HCT116 (cell line): ENCODE measurements at regions not wholly inside any gene's neighbourhood (a gene's known extent, or its start where the extent isn't known, plus 50 kb on each side); places are given as distances from the start of the nearest gene placed in this dataset.

Experiments used
- ATAC-seq: fragments of 200-7000 bp; cut with Tn5 transposase; 2 replicates; pipeline ENCODE4 v1.9.1; 2020; ENCODE audit warnings: mild to moderate bottlenecking, moderate library complexity
- BruUV-seq: library from RNA; stranded (reverse); fragments of 400-500 nt; replicated peaks from 2 replicates; lab custom pipeline; 2021; lab: Mats Ljungman, UMichigan
- CTCF ChIA-PET: fragments of 300-600 bp; sonication (Branson Sonifier 250); formaldehyde crosslinking; loops from one replicate; lab custom pipeline; 2021; ENCODE audit warnings: antibody characterized with exemption; lab: Charles Lee
- POLR2A ChIA-PET: fragments of 300-600, 350-600 bp; sonication (Branson Sonifier 250); formaldehyde crosslinking; loops from one replicate; lab custom pipeline; 2021; ENCODE audit warnings: antibody characterized with exemption; lab: Charles Lee
- RAD21 ChIA-PET, 2 experiments: fragments of 300-600 bp; sonication (Branson Sonifier 250); formaldehyde crosslinking; loops; one replicate each; lab custom pipeline; 2023; ENCODE audit warnings: low total read pairs in 2 of 2; ENCODE audit not compliant: uncharacterized antibody in 2 of 2, unreplicated experiment in 2 of 2, low non-redundant PET in 1 of 2; lab: Charles Lee
- DNase-seq: peaks from one replicate; pipeline ENCODE4 v3.0.0-alpha.2; 2010; ENCODE audit warnings: low read depth, low spot score
- H2AFZ ChIP-seq: fragments of 200-600 bp; shearing (Covaris generic), sonication (generic); 2 replicates; pipeline ENCODE4 v1.6.1; 2017; ENCODE audit warnings: low read depth, mixed run types, mixed read lengths, antibody characterized with exemption, low read length; ENCODE audit not compliant: poor library complexity, severe bottlenecking
- H3K27ac ChIP-seq: 2 replicates; pipeline ENCODE4 v1.5.1; 2012; ENCODE audit warnings: low read depth, low read length
- H3K27me3 ChIP-seq: fragments of 200-600 bp; sonication (generic); 2 replicates; pipeline ENCODE4 v1.6.1; 2016; ENCODE audit warnings: mixed run types, low read length, mixed read lengths; ENCODE audit not compliant: insufficient read depth
- H3K36me3 ChIP-seq, 2 experiments: fragments of 200-500 bp in 1 of 2; fragments of 200-600 bp in 1 of 2; sonication (Bioruptor generic) in 1 of 2; sonication (generic) in 1 of 2; 2 replicates each; pipeline versions ENCODE4 v1.5.1 to v1.6.1; 2014 to 2016; ENCODE audit warnings: low read length in 2 of 2, inconsistent platforms in 1 of 2, mixed read lengths in 1 of 2, mixed run types in 1 of 2; ENCODE audit not compliant: insufficient read depth in 2 of 2, control insufficient read depth in 1 of 2
- H3K4me1 ChIP-seq, 2 experiments: fragments of 200-600 bp in 1 of 2; sonication (generic) in 1 of 2; 2 replicates each; pipeline versions ENCODE4 v1.5.1 to v1.6.1; 2012 to 2017; ENCODE audit warnings: low read length in 2 of 2, inconsistent platforms in 1 of 2, mild to moderate bottlenecking in 1 of 2, mixed read lengths in 1 of 2, mixed run types in 1 of 2, moderate library complexity in 1 of 2; ENCODE audit not compliant: insufficient read depth in 2 of 2, control insufficient read depth in 1 of 2
- H3K4me2 ChIP-seq: fragments of 200-600 bp; sonication (generic); 2 replicates; pipeline ENCODE4 v1.6.1; 2017; ENCODE audit warnings: mixed run types, low read length, mixed read lengths
- H3K4me3 ChIP-seq, 2 experiments: fragments of 200-600 bp in 1 of 2; sonication (generic) in 1 of 2; replicated peaks in 1 of 2; 2 replicates each; pipeline ENCODE4 v1.5.1; 2011 to 2016; ENCODE audit warnings: low read length in 2 of 2, control low read depth in 1 of 2, low read depth in 1 of 2, mild to moderate bottlenecking in 1 of 2, mixed read lengths in 1 of 2, mixed run types in 1 of 2
- H3K79me2 ChIP-seq: fragments of 200-600 bp; sonication (generic); 2 replicates; pipeline ENCODE4 v1.6.1; 2017; ENCODE audit warnings: mild to moderate bottlenecking, mixed run types, low read length, moderate library complexity, mixed read lengths; ENCODE audit not compliant: insufficient read depth
- H3K9ac ChIP-seq: fragments of 200-600 bp; sonication (generic); 2 replicates; pipeline ENCODE4 v1.6.1; 2016; ENCODE audit warnings: low read length, mixed read lengths
- H3K9me2 ChIP-seq: fragments of 200-600 bp; sonication (generic), shearing (Covaris generic); 2 replicates; pipeline ENCODE4 v1.6.1; 2017; ENCODE audit warnings: mixed run types, mild to moderate bottlenecking, moderate library complexity; ENCODE audit not compliant: insufficient read depth
- H3K9me3 ChIP-seq, 2 experiments: fragments of 200-500 bp in 1 of 2; fragments of 200-600 bp in 1 of 2; sonication (Bioruptor generic) in 1 of 2; sonication (generic) in 1 of 2; 2 replicates each; pipeline ENCODE4 v1.6.1; 2014 to 2017; ENCODE audit warnings: low read length in 2 of 2, mixed read lengths in 2 of 2, inconsistent platforms in 1 of 2, low read depth in 1 of 2, mild to moderate bottlenecking in 1 of 2, mixed run types in 1 of 2, moderate library complexity in 1 of 2; ENCODE audit not compliant: control insufficient read depth in 1 of 2, insufficient read depth in 1 of 2
- H4K20me1 ChIP-seq: fragments of 200-600 bp; sonication (generic), shearing (Covaris generic); 2 replicates; pipeline ENCODE4 v1.6.1; 2017; ENCODE audit warnings: mixed run types, mild to moderate bottlenecking, moderate library complexity; ENCODE audit not compliant: insufficient read depth
- CBX3 ChIP-seq: IDR thresholded peaks from 2 replicates; pipeline ENCODE4 v1.6.1; 2012; ENCODE audit warnings: low read depth
- CEBPB ChIP-seq: IDR thresholded peaks from 2 replicates; pipeline ENCODE4 v1.6.1; 2012; ENCODE audit warnings: low read depth
- EGR1 ChIP-seq: IDR thresholded peaks from 2 replicates; pipeline ENCODE4 v1.6.1; 2012; ENCODE audit warnings: low read depth
- ELF1 ChIP-seq: IDR thresholded peaks from 2 replicates; pipeline ENCODE4 v1.6.1; 2012; ENCODE audit warnings: low read depth, borderline replicate concordance
- EZH2 ChIP-seq: fragments of 200-600 bp; sonication (generic); IDR thresholded peaks from 2 replicates; pipeline ENCODE4 v1.6.1; 2017; ENCODE audit warnings: antibody characterized with exemption, mixed run types
- EZH2phosphoT487 ChIP-seq: fragments of 200-600 bp; IDR thresholded peaks from 2 replicates; pipeline ENCODE4 v1.6.1; 2018; ENCODE audit warnings: antibody characterized with exemption, borderline replicate concordance
- FOSL1 ChIP-seq: IDR thresholded peaks from 2 replicates; pipeline ENCODE4 v1.6.1; 2012; ENCODE audit warnings: low read depth
- JUND ChIP-seq: IDR thresholded peaks from 2 replicates; pipeline ENCODE4 v1.6.1; 2012
- POLR2A ChIP-seq: IDR thresholded peaks from 2 replicates; pipeline ENCODE4 v1.7.0; 2011; ENCODE audit warnings: borderline replicate concordance; ENCODE audit not compliant: insufficient read depth, insufficient read length; ENCODE audit errors: extremely low read depth
- POLR2AphosphoS5 ChIP-seq: IDR thresholded peaks from 2 replicates; pipeline ENCODE4 v1.6.1; 2011; ENCODE audit warnings: mild to moderate bottlenecking, low read depth, low read length, moderate library complexity
- RAD21 ChIP-seq: IDR thresholded peaks from 2 replicates; pipeline ENCODE4 v1.6.1; 2012; ENCODE audit warnings: low read depth, mild to moderate bottlenecking
- SIN3A ChIP-seq: IDR thresholded peaks from 2 replicates; pipeline ENCODE4 v1.6.1; 2012; ENCODE audit warnings: low read depth
- SP1 ChIP-seq: IDR thresholded peaks from 2 replicates; pipeline ENCODE4 v1.6.1; 2012; ENCODE audit warnings: low read depth
- YY1 ChIP-seq: IDR thresholded peaks from 2 replicates; pipeline ENCODE4 v1.6.1; 2011; ENCODE audit warnings: low read length, low read depth, moderate library complexity, mild to moderate bottlenecking; ENCODE audit not compliant: insufficient replicate concordance; ENCODE audit errors: extremely low read depth
- ZFX ChIP-seq: fragments of 450-650 bp; IDR thresholded peaks from 2 replicates; pipeline ENCODE4 v1.6.1; 2017
- ZNF274 ChIP-seq: fragments of 200-500 bp; sonication (Bioruptor generic); IDR thresholded peaks from 2 replicates; pipeline ENCODE4 v1.6.1; 2014; ENCODE audit warnings: mild to moderate bottlenecking, low read depth, low read length, inconsistent platforms
- intact Hi-C: fragments of 100-400 bp; cut with micrococcal nuclease; formaldehyde crosslinking; loops from 2 replicates; pipeline ENCODE4 v1.10.0; 2022
- TF ChIP-seq, protein P1 (sequence below): IDR thresholded peaks from 2 replicates; pipeline ENCODE4 v1.6.1; 2011; ENCODE audit warnings: mild to moderate bottlenecking, low read length, moderate library complexity; ENCODE audit not compliant: insufficient replicate concordance; ENCODE audit errors: extremely low read depth
- TF ChIP-seq, protein P2 (sequence below): IDR thresholded peaks from 2 replicates; pipeline ENCODE4 v1.6.1; 2012
- TF ChIP-seq, protein P3 (sequence below): IDR thresholded peaks from 2 replicates; pipeline ENCODE4 v1.6.1; 2012; ENCODE audit warnings: low read depth
- TF ChIP-seq, protein P4 (sequence below): IDR thresholded peaks from 2 replicates; pipeline ENCODE4 v1.6.1; 2012

DNA sequence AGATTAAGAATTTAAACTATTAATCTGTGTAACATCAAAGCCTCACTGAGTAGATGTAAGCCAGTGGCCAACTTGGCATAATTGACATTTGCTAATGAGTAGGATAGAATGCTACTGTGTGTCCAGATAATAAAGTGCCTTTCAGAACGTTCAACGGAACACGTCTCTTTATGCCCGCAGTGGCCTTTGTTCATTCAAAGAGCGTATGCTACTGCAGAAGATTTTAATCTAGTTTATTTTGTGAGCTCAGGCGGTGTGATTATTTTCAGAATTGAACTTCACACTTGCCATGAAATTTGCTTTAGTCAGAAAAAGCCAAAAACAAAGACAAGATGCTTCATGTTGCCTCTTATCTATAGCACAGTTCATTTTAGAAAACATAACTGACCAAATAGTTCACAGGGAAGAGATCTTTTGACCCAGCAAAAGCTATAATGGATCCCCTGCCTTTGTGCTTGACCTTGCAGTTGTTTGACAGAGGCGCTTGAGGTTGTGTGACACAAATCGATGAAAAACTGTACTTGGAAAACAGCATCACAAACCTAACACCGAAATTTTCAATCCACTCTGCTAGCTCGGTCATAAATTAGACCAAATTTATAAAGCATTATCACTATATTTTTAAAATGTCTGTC, 530.9 kb upstream of the TYRP1 start:
- no TSS peak for BruUV-seq
- ChIA-PET RAD21 (no interaction called here), CTCF (no interaction called here), POLR2A (no interaction called here)
- Histone ChIP-seq H3K4me2 (no peak overlapping the region), H3K27me3 (no peaks in the 10 kb centered on the region), H3K9me2 (no peaks in the 10 kb centered on the region), H3K4me3 (no peak overlapping the region), H4K20me1 (no peaks in the 10 kb centered on the region), H3K9ac (no peak overlapping the region), H3K27ac (no peak overlapping the region), H3K36me3 (no peaks in the 10 kb centered on the region), H3K79me2 (no peaks in the 10 kb centered on the region), H2AFZ (no peak overlapping the region), H3K4me1 (no peaks in the 10 kb centered on the region), H3K9me3 (peaks cover 4 to 5% of the 10 kb centered on the region in 2 experiments; a peak in 2 of 4 replicates)
- intact Hi-C loops: no loop called here
- ATAC-seq (no peak), DNase-seq (no peak)
- no peak for TF ChIP-seq EZH2
- no peak for TF ChIP-seq FOSL1
- no peak for TF ChIP-seq EGR1
- no peak for TF ChIP-seq SIN3A
- no peak for TF ChIP-seq CEBPB
- TF ChIP-seq CBX3: no peak
- TF ChIP-seq POLR2A: no peak
- TF ChIP-seq, protein P1, sequence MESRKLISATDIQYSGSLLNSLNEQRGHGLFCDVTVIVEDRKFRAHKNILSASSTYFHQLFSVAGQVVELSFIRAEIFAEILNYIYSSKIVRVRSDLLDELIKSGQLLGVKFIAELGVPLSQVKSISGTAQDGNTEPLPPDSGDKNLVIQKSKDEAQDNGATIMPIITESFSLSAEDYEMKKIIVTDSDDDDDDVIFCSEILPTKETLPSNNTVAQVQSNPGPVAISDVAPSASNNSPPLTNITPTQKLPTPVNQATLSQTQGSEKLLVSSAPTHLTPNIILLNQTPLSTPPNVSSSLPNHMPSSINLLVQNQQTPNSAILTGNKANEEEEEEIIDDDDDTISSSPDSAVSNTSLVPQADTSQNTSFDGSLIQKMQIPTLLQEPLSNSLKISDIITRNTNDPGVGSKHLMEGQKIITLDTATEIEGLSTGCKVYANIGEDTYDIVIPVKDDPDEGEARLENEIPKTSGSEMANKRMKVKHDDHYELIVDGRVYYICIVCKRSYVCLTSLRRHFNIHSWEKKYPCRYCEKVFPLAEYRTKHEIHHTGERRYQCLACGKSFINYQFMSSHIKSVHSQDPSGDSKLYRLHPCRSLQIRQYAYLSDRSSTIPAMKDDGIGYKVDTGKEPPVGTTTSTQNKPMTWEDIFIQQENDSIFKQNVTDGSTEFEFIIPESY: no peak
- TF ChIP-seq, protein P2, sequence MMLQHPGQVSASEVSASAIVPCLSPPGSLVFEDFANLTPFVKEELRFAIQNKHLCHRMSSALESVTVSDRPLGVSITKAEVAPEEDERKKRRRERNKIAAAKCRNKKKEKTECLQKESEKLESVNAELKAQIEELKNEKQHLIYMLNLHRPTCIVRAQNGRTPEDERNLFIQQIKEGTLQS: no peak
- no peak for TF ChIP-seq JUND
- TF ChIP-seq YY1: no peak
- no peak for TF ChIP-seq RAD21
- TF ChIP-seq ZFX: no peak
- no peak for TF ChIP-seq ELF1
- TF ChIP-seq ZNF274: no peak
- no peak for TF ChIP-seq SP1
- no peak for TF ChIP-seq EZH2phosphoT487
- TF ChIP-seq POLR2AphosphoS5: no peak
- TF ChIP-seq, protein P3, sequence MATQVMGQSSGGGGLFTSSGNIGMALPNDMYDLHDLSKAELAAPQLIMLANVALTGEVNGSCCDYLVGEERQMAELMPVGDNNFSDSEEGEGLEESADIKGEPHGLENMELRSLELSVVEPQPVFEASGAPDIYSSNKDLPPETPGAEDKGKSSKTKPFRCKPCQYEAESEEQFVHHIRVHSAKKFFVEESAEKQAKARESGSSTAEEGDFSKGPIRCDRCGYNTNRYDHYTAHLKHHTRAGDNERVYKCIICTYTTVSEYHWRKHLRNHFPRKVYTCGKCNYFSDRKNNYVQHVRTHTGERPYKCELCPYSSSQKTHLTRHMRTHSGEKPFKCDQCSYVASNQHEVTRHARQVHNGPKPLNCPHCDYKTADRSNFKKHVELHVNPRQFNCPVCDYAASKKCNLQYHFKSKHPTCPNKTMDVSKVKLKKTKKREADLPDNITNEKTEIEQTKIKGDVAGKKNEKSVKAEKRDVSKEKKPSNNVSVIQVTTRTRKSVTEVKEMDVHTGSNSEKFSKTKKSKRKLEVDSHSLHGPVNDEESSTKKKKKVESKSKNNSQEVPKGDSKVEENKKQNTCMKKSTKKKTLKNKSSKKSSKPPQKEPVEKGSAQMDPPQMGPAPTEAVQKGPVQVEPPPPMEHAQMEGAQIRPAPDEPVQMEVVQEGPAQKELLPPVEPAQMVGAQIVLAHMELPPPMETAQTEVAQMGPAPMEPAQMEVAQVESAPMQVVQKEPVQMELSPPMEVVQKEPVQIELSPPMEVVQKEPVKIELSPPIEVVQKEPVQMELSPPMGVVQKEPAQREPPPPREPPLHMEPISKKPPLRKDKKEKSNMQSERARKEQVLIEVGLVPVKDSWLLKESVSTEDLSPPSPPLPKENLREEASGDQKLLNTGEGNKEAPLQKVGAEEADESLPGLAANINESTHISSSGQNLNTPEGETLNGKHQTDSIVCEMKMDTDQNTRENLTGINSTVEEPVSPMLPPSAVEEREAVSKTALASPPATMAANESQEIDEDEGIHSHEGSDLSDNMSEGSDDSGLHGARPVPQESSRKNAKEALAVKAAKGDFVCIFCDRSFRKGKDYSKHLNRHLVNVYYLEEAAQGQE: no peak
- TF ChIP-seq, protein P4, sequence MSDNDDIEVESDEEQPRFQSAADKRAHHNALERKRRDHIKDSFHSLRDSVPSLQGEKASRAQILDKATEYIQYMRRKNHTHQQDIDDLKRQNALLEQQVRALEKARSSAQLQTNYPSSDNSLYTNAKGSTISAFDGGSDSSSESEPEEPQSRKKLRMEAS: no peak
